ENCODE measurements at regions not wholly inside any gene's neighbourhood (a gene's known extent, or its start where the extent isn't known, plus 50 kb on each side); places are given as distances from the start of the nearest gene placed in this dataset.

- no peak overlapping the region for H3K4me2 ChIP-seq (ENCODE audit: extremely low read depth, insufficient read depth, low read length)
- H3K79me2 ChIP-seq (ENCODE audit: control insufficient read depth, insufficient read depth, low read length): no peaks in the 10 kb centered on the region
- H3K9ac ChIP-seq (ENCODE audit: insufficient read depth, low read length): no peak overlapping the region
- DNase-seq (ENCODE audit: low read depth in 2 of 2): no peak
- no peaks in the 10 kb centered on the region for H3K36me3 ChIP-seq (ENCODE audit: control insufficient read depth, insufficient read depth, low read length)
- no peak overlapping the region for H3K4me3 ChIP-seq (replicated peaks in 1 of 4; ENCODE audit: control extremely low read depth in 1 of 4, insufficient read depth in 1 of 4, low read depth in 3 of 4, low read length in 4 of 4)
- no peak overlapping the region for H3K27ac ChIP-seq (ENCODE audit: insufficient read depth, low read length)
- no peaks in the 10 kb centered on the region for H3K27me3 ChIP-seq (ENCODE audit: control insufficient read depth, insufficient read depth, low read length)
- no peaks in the 10 kb centered on the region for H3K4me1 ChIP-seq (ENCODE audit: control insufficient read depth, extremely low read depth, insufficient read depth, low read length)
- TF ChIP-seq EZH2 (IDR thresholded peaks at IDR 0.05; ENCODE audit: low read length, missing control alignments): no peak
- no peak for TF ChIP-seq CTCF (conservative IDR thresholded peaks at IDR 0.05 in 1 of 2, IDR thresholded peaks at IDR 0.05 in 1 of 2; ENCODE audit: low read depth in 1 of 2, low read length in 2 of 2)
- no peaks in the 10 kb centered on the region for H3K9me3 ChIP-seq (ENCODE audit: control insufficient read depth, insufficient read depth, low read depth, low read length)
- H4K20me1 ChIP-seq (ENCODE audit: control insufficient read depth, extremely low read depth, insufficient read depth, low read length): no peaks in the 10 kb centered on the region
- H2AFZ ChIP-seq (ENCODE audit: low read length): no peak overlapping the region
These were observed 121.8 kb upstream of the CNTLN start for GRCh38 chr9:17013010-17013409.

GRCh38 chr9:17011880-17012279 is 123.0 kb upstream of the CNTLN start:
- no peak overlapping the region for H3K9ac ChIP-seq (ENCODE audit: insufficient read depth, low read length)
- no peaks in the 10 kb centered on the region for H3K4me1 ChIP-seq (ENCODE audit: control insufficient read depth, extremely low read depth, insufficient read depth, low read length)
- no peak for TF ChIP-seq EZH2 (IDR thresholded peaks at IDR 0.05; ENCODE audit: low read length, missing control alignments)
- TF ChIP-seq CTCF (conservative IDR thresholded peaks at IDR 0.05 in 1 of 2, IDR thresholded peaks at IDR 0.05 in 1 of 2; ENCODE audit: low read depth in 1 of 2, low read length in 2 of 2): no peak
- H3K79me2 ChIP-seq (ENCODE audit: control insufficient read depth, insufficient read depth, low read length): no peaks in the 10 kb centered on the region
- H2AFZ ChIP-seq (ENCODE audit: low read length): no peak overlapping the region
- H3K27ac ChIP-seq (ENCODE audit: insufficient read depth, low read length): no peak overlapping the region
- no peak overlapping the region for H3K4me2 ChIP-seq (ENCODE audit: extremely low read depth, insufficient read depth, low read length)
- no peaks in the 10 kb centered on the region for H4K20me1 ChIP-seq (ENCODE audit: control insufficient read depth, extremely low read depth, insufficient read depth, low read length)
- DNase-seq (ENCODE audit: low read depth in 2 of 2): no peak
- no peaks in the 10 kb centered on the region for H3K27me3 ChIP-seq (ENCODE audit: control insufficient read depth, insufficient read depth, low read length)
- no peaks in the 10 kb centered on the region for H3K9me3 ChIP-seq (ENCODE audit: control insufficient read depth, insufficient read depth, low read depth, low read length)
- H3K4me3 ChIP-seq (replicated peaks in 1 of 4; ENCODE audit: control extremely low read depth in 1 of 4, insufficient read depth in 1 of 4, low read depth in 3 of 4, low read length in 4 of 4): no peak overlapping the region
- H3K36me3 ChIP-seq (ENCODE audit: control insufficient read depth, insufficient read depth, low read length): no peaks in the 10 kb centered on the region

GRCh38 chr9:17009071-17009470 is 125.8 kb upstream of the CNTLN start:
- Histone ChIP-seq H3K4me3 (replicated peaks in 1 of 4; ENCODE audit: control extremely low read depth in 1 of 4, insufficient read depth in 1 of 4, low read depth in 3 of 4, low read length in 4 of 4) (no peak overlapping the region), H3K36me3 (ENCODE audit: control insufficient read depth, insufficient read depth, low read length) (no peaks in the 10 kb centered on the region), H3K79me2 (ENCODE audit: control insufficient read depth, insufficient read depth, low read length) (no peaks in the 10 kb centered on the region), H4K20me1 (ENCODE audit: control insufficient read depth, extremely low read depth, insufficient read depth, low read length) (no peaks in the 10 kb centered on the region), H3K9me3 (ENCODE audit: control insufficient read depth, insufficient read depth, low read depth, low read length) (no peaks in the 10 kb centered on the region), H3K27me3 (ENCODE audit: control insufficient read depth, insufficient read depth, low read length) (no peaks in the 10 kb centered on the region), H3K4me1 (ENCODE audit: control insufficient read depth, extremely low read depth, insufficient read depth, low read length) (peaks cover 4% of the 10 kb centered on the region), H2AFZ (ENCODE audit: low read length) (no peak overlapping the region), H3K4me2 (ENCODE audit: extremely low read depth, insufficient read depth, low read length) (no peak overlapping the region), H3K27ac (ENCODE audit: insufficient read depth, low read length) (no peak overlapping the region), H3K9ac (ENCODE audit: insufficient read depth, low read length) (no peak overlapping the region)
- no peak for DNase-seq (ENCODE audit: low read depth in 2 of 2)
- TF ChIP-seq EZH2 (IDR thresholded peaks at IDR 0.05; ENCODE audit: low read length, missing control alignments): no peak
- no peak for TF ChIP-seq CTCF (conservative IDR thresholded peaks at IDR 0.05 in 1 of 2, IDR thresholded peaks at IDR 0.05 in 1 of 2; ENCODE audit: low read depth in 1 of 2, low read length in 2 of 2)

All from fibroblast of lung (primary cell).